GM18858 (cell line): ENCODE measurements at regions not wholly inside any gene's neighbourhood (a gene's known extent, or its start where the extent isn't known, plus 50 kb on each side); places are given as distances from the start of the nearest gene placed in this dataset.

Experiments used
- ATAC-seq: cut with Tn5 transposase; IDR thresholded peaks from one replicate; pipeline ENCODE4 v1.9.1; 2021; ENCODE audit not compliant: unreplicated experiment

DNA sequence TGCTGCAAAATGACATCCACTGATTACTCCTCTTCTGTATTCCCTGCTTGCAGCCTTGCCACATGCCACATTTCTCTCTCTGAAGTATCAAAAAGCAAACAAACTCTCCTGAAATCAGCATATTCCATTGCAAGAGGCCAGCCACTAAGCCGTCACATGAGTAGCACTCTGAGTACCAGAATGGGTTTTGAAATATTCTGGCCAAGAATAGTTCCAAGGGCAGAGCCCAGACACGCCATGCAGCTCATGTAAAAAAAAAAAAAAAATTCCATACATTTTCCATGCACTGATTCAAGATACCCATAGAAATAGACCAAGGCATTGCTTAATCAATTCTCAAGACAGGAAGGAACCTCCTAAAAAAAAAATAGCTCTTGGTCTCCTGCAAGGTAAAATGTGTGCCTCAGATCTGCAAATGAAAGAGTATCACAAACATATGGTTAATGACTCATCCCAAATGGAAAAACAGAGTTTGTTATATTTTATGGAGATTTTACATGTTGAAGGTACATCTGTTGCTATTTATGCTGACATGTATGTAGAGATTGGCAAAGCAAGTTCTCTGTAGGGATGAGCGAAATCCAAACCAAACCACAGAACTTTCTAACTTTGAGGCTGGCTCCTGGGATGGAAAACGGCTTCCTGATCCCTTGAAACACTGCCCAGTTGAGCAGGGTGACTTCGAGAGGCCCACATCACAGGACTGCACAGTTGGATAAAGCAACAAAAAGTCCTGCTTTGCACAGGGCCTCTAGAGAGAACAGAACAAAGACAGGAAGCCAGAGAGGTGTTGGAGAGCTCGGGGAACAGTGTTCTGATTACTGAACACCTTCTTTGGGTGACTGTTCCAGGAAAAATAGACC lies 346.2 kb downstream of the ZNF521 start:
- no peak for ATAC-seq

DNA sequence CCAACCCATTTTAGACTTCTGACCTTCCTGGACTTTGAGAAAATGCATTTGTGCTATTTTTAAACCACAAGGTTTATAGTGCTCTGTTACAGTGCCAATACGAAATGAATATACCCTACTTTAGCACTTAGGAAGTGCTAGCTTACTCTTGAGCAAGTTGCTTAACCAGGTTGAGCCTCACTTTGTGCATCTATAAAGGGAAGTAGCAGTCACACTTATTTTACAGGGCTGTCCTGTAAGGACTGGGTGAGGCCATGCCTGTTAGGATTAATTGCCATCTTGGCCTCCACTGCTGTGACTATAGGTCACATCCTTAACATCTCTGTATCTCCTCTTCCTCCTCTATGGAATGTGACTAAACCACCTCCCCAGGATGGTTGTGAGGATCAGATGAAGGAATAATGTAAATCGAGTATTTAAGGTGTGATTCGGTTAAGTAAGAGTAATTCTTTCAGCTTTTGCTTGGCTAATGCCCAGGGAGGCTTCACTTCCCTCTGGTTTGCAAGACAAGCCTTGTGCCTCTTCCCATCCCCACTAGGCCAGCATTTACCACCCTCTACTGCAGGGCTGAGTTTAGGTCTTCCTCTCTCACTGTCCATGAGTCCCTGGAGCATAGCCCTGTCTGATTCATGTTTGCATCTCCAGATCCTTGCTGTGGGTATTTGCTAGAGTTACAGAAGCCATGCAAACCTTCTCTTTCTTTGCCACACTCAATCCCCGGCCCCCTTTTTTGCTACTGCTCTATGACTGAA lies 341.2 kb downstream of the ZNF521 start:
- no peak for ATAC-seq
